NCI-H1105 treated with DMSO at 0.1 percent for 48 hours (cell line): ENCODE measurements at regions not wholly inside any gene's neighbourhood (a gene's known extent, or its start where the extent isn't known, plus 50 kb on each side); places are given as distances from the start of the nearest gene placed in this dataset.

Experiments used
- DNase-seq: peaks from one replicate; lab custom pipeline; 2025; lab: John Stamatoyannopoulos, UW

GRCh38 chr16:52103791-52104190, 443.2 kb downstream of the TOX3 start:
- DNase-seq: no peak

GRCh38 chr16:52101246-52101645, 445.7 kb downstream of the TOX3 start:
- no peak for DNase-seq

GRCh38 chr16:52099382-52099781, 447.6 kb downstream of the TOX3 start:
- peak; percentile 58 for DNase-seq

GRCh38 chr16:52095471-52095870, 451.5 kb downstream of the TOX3 start:
- peak; percentile 15 for DNase-seq

- no peak for DNase-seq
Observed at GRCh38 chr16:52092126-52092525, 454.8 kb downstream of the TOX3 start.

- peak; percentile 22 for DNase-seq
Observed at GRCh38 chr16:52090080-52090479, 456.9 kb downstream of the TOX3 start.

GRCh38 chr16:52089476-52089875, 457.5 kb downstream of the TOX3 start:
- DNase-seq: no peak

GRCh38 chr16:52086901-52087300, 460.0 kb downstream of the TOX3 start:
- DNase-seq: no peak

GRCh38 chr16:52078716-52079655, 468.0 kb downstream of the TOX3 start:
- DNase-seq: no peak

- DNase-seq: no peak
Observed at GRCh38 chr16:52077607-52078006, 469.3 kb downstream of the TOX3 start.

- DNase-seq: no peak
Observed at GRCh38 chr16:52076801-52077201, 470.1 kb downstream of the TOX3 start.

GRCh38 chr16:52076332-52076731, 470.6 kb downstream of the TOX3 start:
- no peak for DNase-seq

GRCh38 chr16:52074133-52074532, 472.8 kb downstream of the TOX3 start:
- no peak for DNase-seq

- DNase-seq: no peak
Observed at GRCh38 chr16:52073024-52073423, 473.9 kb downstream of the TOX3 start.

- no peak for DNase-seq
Observed at GRCh38 chr16:52071101-52071500, 475.8 kb downstream of the TOX3 start.

GRCh38 chr16:52070341-52071057, 476.4 kb downstream of the TOX3 start:
- DNase-seq: no peak

- DNase-seq: peak; percentile 87
Observed at GRCh38 chr16:52069866-52070265, 477.1 kb downstream of the TOX3 start.

GRCh38 chr16:52068447-52069074, 478.4 kb downstream of the TOX3 start:
- peak; percentile 84 for DNase-seq

- DNase-seq: no peak
Observed at GRCh38 chr16:52066962-52067361, 480.0 kb downstream of the TOX3 start.

GRCh38 chr16:52056259-52056658, 490.7 kb downstream of the TOX3 start:
- no peak for DNase-seq

- no peak for DNase-seq
Observed at GRCh38 chr16:52055381-52055780, 491.6 kb downstream of the TOX3 start.

- DNase-seq: no peak
Observed at GRCh38 chr16:52054326-52054725, 492.6 kb downstream of the TOX3 start.

GRCh38 chr16:52052818-52053217, 494.1 kb downstream of the TOX3 start:
- DNase-seq: no peak
